ENCODE measurements at regions not wholly inside any gene's neighbourhood (a gene's known extent, or its start where the extent isn't known, plus 50 kb on each side); places are given as distances from the start of the nearest gene placed in this dataset.

GRCh38 chr15:62846805-62847495 lies 195.6 kb upstream of the TPM1 start:
- no TSS peak for BruUV-seq (replicated peaks)
- H3K4me2 ChIP-seq: no peak overlapping the region
- CTCF ChIA-PET: no interaction called here
- POLR2A ChIA-PET (ENCODE audit: unreplicated experiment): no interaction called here
- no peak for TF ChIP-seq EZH2 (IDR thresholded peaks at IDR 0.05; ENCODE audit: low read depth)
- TF ChIP-seq, protein P1, sequence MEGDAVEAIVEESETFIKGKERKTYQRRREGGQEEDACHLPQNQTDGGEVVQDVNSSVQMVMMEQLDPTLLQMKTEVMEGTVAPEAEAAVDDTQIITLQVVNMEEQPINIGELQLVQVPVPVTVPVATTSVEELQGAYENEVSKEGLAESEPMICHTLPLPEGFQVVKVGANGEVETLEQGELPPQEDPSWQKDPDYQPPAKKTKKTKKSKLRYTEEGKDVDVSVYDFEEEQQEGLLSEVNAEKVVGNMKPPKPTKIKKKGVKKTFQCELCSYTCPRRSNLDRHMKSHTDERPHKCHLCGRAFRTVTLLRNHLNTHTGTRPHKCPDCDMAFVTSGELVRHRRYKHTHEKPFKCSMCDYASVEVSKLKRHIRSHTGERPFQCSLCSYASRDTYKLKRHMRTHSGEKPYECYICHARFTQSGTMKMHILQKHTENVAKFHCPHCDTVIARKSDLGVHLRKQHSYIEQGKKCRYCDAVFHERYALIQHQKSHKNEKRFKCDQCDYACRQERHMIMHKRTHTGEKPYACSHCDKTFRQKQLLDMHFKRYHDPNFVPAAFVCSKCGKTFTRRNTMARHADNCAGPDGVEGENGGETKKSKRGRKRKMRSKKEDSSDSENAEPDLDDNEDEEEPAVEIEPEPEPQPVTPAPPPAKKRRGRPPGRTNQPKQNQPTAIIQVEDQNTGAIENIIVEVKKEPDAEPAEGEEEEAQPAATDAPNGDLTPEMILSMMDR (conservative IDR thresholded peaks at IDR 0.05): no peak
- no peaks in the 10 kb centered on the region for H3K27me3 ChIP-seq (ENCODE audit: insufficient read depth, low read depth)
- peaks cover 29% of the 10 kb centered on the region; the same call in 1 of the 2 replicates for H3F3A ChIP-seq (ENCODE audit: insufficient read depth, low read depth)
- H3K9me2 ChIP-seq (ENCODE audit: insufficient read depth): no peaks in the 10 kb centered on the region
- H4K20me1 ChIP-seq (ENCODE audit: insufficient read depth): no peaks in the 10 kb centered on the region
- peaks cover 58% of the 10 kb centered on the region for H3K4me1 ChIP-seq (replicated peaks; ENCODE audit: insufficient read depth)
- no peaks in the 10 kb centered on the region for H3K9me3 ChIP-seq (ENCODE audit: insufficient read depth, low read depth)
- DNase-seq: no peak
- no peak overlapping the region for H3K4me3 ChIP-seq
- no peak overlapping the region for H3K27ac ChIP-seq
- H3K79me2 ChIP-seq (ENCODE audit: low read depth): no peaks in the 10 kb centered on the region
- intact Hi-C loops (cut with micrococcal nuclease; ENCODE audit: unreplicated experiment): no loop called here
- H2AFZ ChIP-seq: no peak overlapping the region
- no peaks in the 10 kb centered on the region for H3K36me3 ChIP-seq (ENCODE audit: low read depth)

GRCh38 chr15:62847900-62848489 lies 194.6 kb upstream of the TPM1 start:
- Histone ChIP-seq H4K20me1 (ENCODE audit: insufficient read depth) (no peaks in the 10 kb centered on the region), H3K4me1 (replicated peaks; ENCODE audit: insufficient read depth) (peaks cover 69% of the 10 kb centered on the region), H3K27ac (peak overlapping the region; percentile 73), H3K4me2 (peak overlapping the region; percentile 43; the same call in 1 of the 2 replicates), H3K79me2 (ENCODE audit: low read depth) (peaks cover 8% of the 10 kb centered on the region; the same call in 1 of the 2 replicates), H3F3A (ENCODE audit: insufficient read depth, low read depth) (peaks cover 32% of the 10 kb centered on the region), H3K9me3 (ENCODE audit: insufficient read depth, low read depth) (no peaks in the 10 kb centered on the region), H3K4me3 (no peak overlapping the region), H3K9me2 (ENCODE audit: insufficient read depth) (no peaks in the 10 kb centered on the region), H2AFZ (no peak overlapping the region), H3K36me3 (ENCODE audit: low read depth) (no peaks in the 10 kb centered on the region), H3K27me3 (ENCODE audit: insufficient read depth, low read depth) (no peaks in the 10 kb centered on the region)
- BruUV-seq (replicated peaks): no TSS peak
- intact Hi-C loops (cut with micrococcal nuclease; ENCODE audit: unreplicated experiment): no loop called here
- TF ChIP-seq, protein P1 (conservative IDR thresholded peaks at IDR 0.05): peak; percentile 75
- TF ChIP-seq EZH2 (IDR thresholded peaks at IDR 0.05; ENCODE audit: low read depth): no peak
- ChIA-PET CTCF (interaction anchor here (0.7 kb wide), 1 partner anchor 241 kb away, joined by 3 read pairs; no protein-coding TSS in a partner anchor), POLR2A (ENCODE audit: unreplicated experiment) (no interaction called here)
- DNase-seq: peak in 1 of 2 experiments; percentile 46

DNA sequence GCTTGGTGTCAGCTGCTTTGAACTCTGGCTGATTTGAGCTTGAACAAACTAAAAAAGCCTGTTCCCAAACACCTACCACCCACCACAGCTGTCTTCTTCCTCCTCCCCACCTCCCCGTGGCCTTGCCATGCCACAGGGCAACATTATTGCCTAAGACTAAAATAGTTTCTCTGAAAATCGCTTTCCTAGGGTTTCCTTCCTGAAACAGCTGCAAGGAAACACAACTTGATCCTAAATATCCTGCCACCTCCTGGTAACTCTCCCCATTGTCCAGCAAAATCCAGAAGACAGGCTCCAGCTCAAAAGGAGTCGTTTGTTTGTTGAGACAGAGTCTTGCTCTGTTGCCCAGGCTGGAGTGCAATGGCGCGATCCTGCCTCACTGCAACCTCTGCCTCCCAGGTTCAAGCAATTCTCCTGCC lies 193.9 kb upstream of the TPM1 start:
- Histone ChIP-seq H3K36me3 (ENCODE audit: low read depth) (no peaks in the 10 kb centered on the region), H4K20me1 (ENCODE audit: insufficient read depth) (no peaks in the 10 kb centered on the region), H3K4me1 (replicated peaks; ENCODE audit: insufficient read depth) (peaks cover 75% of the 10 kb centered on the region), H3K27ac (peak overlapping the region; percentile 73), H3K4me3 (no peak overlapping the region), H3K9me2 (ENCODE audit: insufficient read depth) (no peaks in the 10 kb centered on the region), H3K79me2 (ENCODE audit: low read depth) (peaks cover 8% of the 10 kb centered on the region; the same call in 1 of the 2 replicates), H3F3A (ENCODE audit: insufficient read depth, low read depth) (peaks cover 38% of the 10 kb centered on the region), H2AFZ (no peak overlapping the region), H3K4me2 (peak overlapping the region; percentile 43; the same call in 1 of the 2 replicates), H3K9me3 (ENCODE audit: insufficient read depth, low read depth) (no peaks in the 10 kb centered on the region), H3K27me3 (ENCODE audit: insufficient read depth, low read depth) (no peaks in the 10 kb centered on the region)
- TF ChIP-seq, protein P1 (conservative IDR thresholded peaks at IDR 0.05): no peak
- TF ChIP-seq EZH2 (IDR thresholded peaks at IDR 0.05; ENCODE audit: low read depth): no peak
- no TSS peak for BruUV-seq (replicated peaks)
- intact Hi-C loops (cut with micrococcal nuclease; ENCODE audit: unreplicated experiment): no loop called here
- ChIA-PET POLR2A (ENCODE audit: unreplicated experiment) (no interaction called here), CTCF (interaction anchor here (0.7 kb wide), 1 partner anchor 240 kb away, joined by 3 read pairs; no protein-coding TSS in a partner anchor)
- peak in 1 of 2 experiments; percentile 69 for DNase-seq
